Astrocyte (in vitro differentiated cells and primary cell): ENCODE measurements at regions not wholly inside any gene's neighbourhood (a gene's known extent, or its start where the extent isn't known, plus 50 kb on each side); places are given as distances from the start of the nearest gene placed in this dataset.

Experiments
- DNase-seq: peaks from one replicate; pipeline ENCODE4 v3.0.0-alpha.2; 2010; ENCODE audit warnings: low read depth
- FAIRE-seq: peaks from 2 replicates; lab custom pipeline; 2011; peaks lifted over from hg19 to GRCh38; lab: Jason Lieb, UNC
- H2AFZ ChIP-seq: 2 replicates; pipeline ENCODE4 v1.6.0; 2012; ENCODE audit warnings: low read depth, low read length, inconsistent platforms
- H3K27ac ChIP-seq: 2 replicates; pipeline ENCODE4 v1.5.1; 2011; ENCODE audit warnings: low read depth, low read length, inconsistent platforms
- H3K27me3 ChIP-seq: 2 replicates; pipeline ENCODE4 v1.6.0; 2011; ENCODE audit warnings: low read length, inconsistent platforms; ENCODE audit not compliant: insufficient read depth
- H3K36me3 ChIP-seq: 2 replicates; pipeline ENCODE4 v1.5.1; 2011; ENCODE audit warnings: low read length, inconsistent platforms; ENCODE audit not compliant: insufficient read depth
- H3K4me1 ChIP-seq: 2 replicates; pipeline ENCODE4 v1.5.1; 2011; ENCODE audit warnings: low read length, inconsistent platforms; ENCODE audit not compliant: insufficient read depth
- H3K4me2 ChIP-seq: 2 replicates; pipeline ENCODE4 v1.6.0; 2012; ENCODE audit warnings: low read length, inconsistent platforms
- H3K4me3 ChIP-seq: 2 replicates; pipeline ENCODE4 v1.5.1; 2011; ENCODE audit warnings: low read depth, mild to moderate bottlenecking, low read length, inconsistent platforms; ENCODE audit not compliant: insufficient read depth
- H3K79me2 ChIP-seq: 2 replicates; pipeline ENCODE4 v1.6.0; 2012; ENCODE audit warnings: mild to moderate bottlenecking, low read length, inconsistent platforms; ENCODE audit not compliant: insufficient read depth
- H3K9ac ChIP-seq: 2 replicates; pipeline ENCODE4 v1.6.0; 2012; ENCODE audit warnings: mild to moderate bottlenecking, low read length, inconsistent platforms
- H3K9me3 ChIP-seq: 2 replicates; pipeline ENCODE4 v1.5.1; 2012; ENCODE audit warnings: low read depth, mild to moderate bottlenecking, low read length, inconsistent platforms; ENCODE audit not compliant: insufficient read depth
- H4K20me1 ChIP-seq: 2 replicates; pipeline ENCODE4 v1.6.0; 2012; ENCODE audit warnings: low read length, inconsistent platforms; ENCODE audit not compliant: insufficient read depth
- H3K27ac Mint-ChIP-seq: one replicate; pipeline ENCODE4 v1.8.0; 2021; ENCODE audit warnings: mild to moderate bottlenecking, mixed read lengths; ENCODE audit not compliant: unreplicated experiment
- H3K27me3 Mint-ChIP-seq: one replicate; pipeline ENCODE4 v1.8.0; 2021; ENCODE audit warnings: low read depth, mixed read lengths; ENCODE audit not compliant: unreplicated experiment
- H3K36me3 Mint-ChIP-seq: one replicate; pipeline ENCODE4 v1.8.0; 2021; ENCODE audit warnings: low read depth, mixed read lengths; ENCODE audit not compliant: unreplicated experiment
- H3K4me1 Mint-ChIP-seq: one replicate; pipeline ENCODE4 v1.8.0; 2021; ENCODE audit warnings: low read depth, mixed read lengths; ENCODE audit not compliant: unreplicated experiment
- H3K4me3 Mint-ChIP-seq: one replicate; pipeline ENCODE4 v1.8.0; 2021; ENCODE audit warnings: mild to moderate bottlenecking, moderate library complexity, mixed read lengths; ENCODE audit not compliant: unreplicated experiment
- H3K9me3 Mint-ChIP-seq: one replicate; pipeline ENCODE4 v1.8.0; 2021; ENCODE audit warnings: mild to moderate bottlenecking, mixed read lengths; ENCODE audit not compliant: unreplicated experiment
- CTCF ChIP-seq: IDR thresholded peaks from 2 replicates; pipeline ENCODE4 v1.5.1; 2011; ENCODE audit warnings: low read depth, mild to moderate bottlenecking, inconsistent platforms, low read length, moderate library complexity; ENCODE audit not compliant: insufficient read depth
- EZH2 ChIP-seq: IDR thresholded peaks from 2 replicates; pipeline ENCODE4 v1.6.1; 2012; ENCODE audit warnings: mild to moderate bottlenecking, low read length, inconsistent platforms; ENCODE audit not compliant: insufficient read depth

- DNase-seq: peak; percentile 80
- Histone ChIP-seq H3K27me3 (no peaks in the 10 kb centered on the region), H3K79me2 (no peaks in the 10 kb centered on the region), H4K20me1 (no peaks in the 10 kb centered on the region), H3K4me2 (no peak overlapping the region), H3K27ac (no peak overlapping the region), H3K9ac (no peak overlapping the region), H3K36me3 (no peaks in the 10 kb centered on the region), H2AFZ (no peak overlapping the region), H3K4me3 (no peak overlapping the region), H3K9me3 (no peaks in the 10 kb centered on the region), H3K4me1 (peaks cover 7% of the 10 kb centered on the region)
- no peak for FAIRE-seq
- no peak overlapping the region for H3K4me3 Mint-ChIP-seq
- H3K4me1 Mint-ChIP-seq: peaks cover 8% of the 10 kb centered on the region
- no peaks in the 10 kb centered on the region for H3K36me3 Mint-ChIP-seq
- no peaks in the 10 kb centered on the region for H3K9me3 Mint-ChIP-seq
- TF ChIP-seq CTCF (no peak), EZH2 (no peak)
- H3K27ac Mint-ChIP-seq: no peak overlapping the region
- no peaks in the 10 kb centered on the region for H3K27me3 Mint-ChIP-seq
Observed at GRCh38 chr7:84331616-84332015, 137.0 kb upstream of the SEMA3A start.

- Histone ChIP-seq H3K36me3 (no peaks in the 10 kb centered on the region), H2AFZ (no peak overlapping the region), H3K4me2 (no peak overlapping the region), H4K20me1 (no peaks in the 10 kb centered on the region), H3K27ac (no peak overlapping the region), H3K9me3 (no peaks in the 10 kb centered on the region), H3K27me3 (no peaks in the 10 kb centered on the region), H3K79me2 (no peaks in the 10 kb centered on the region), H3K4me1 (no peaks in the 10 kb centered on the region), H3K4me3 (no peak overlapping the region), H3K9ac (no peak overlapping the region)
- Mint-ChIP-seq H3K36me3 (no peaks in the 10 kb centered on the region), H3K4me3 (no peak overlapping the region), H3K9me3 (no peaks in the 10 kb centered on the region), H3K4me1 (no peaks in the 10 kb centered on the region), H3K27me3 (no peaks in the 10 kb centered on the region), H3K27ac (no peak overlapping the region)
- FAIRE-seq (no peak), DNase-seq (no peak)
- TF ChIP-seq EZH2 (no peak), CTCF (no peak)
Observed at GRCh38 chr7:84328571-84328970, 134.0 kb upstream of the SEMA3A start.

- no peak overlapping the region for H3K4me3 ChIP-seq
- H3K27ac ChIP-seq: no peak overlapping the region
- H3K4me1 Mint-ChIP-seq: no peaks in the 10 kb centered on the region
- FAIRE-seq: no peak
- H4K20me1 ChIP-seq: no peaks in the 10 kb centered on the region
- no peaks in the 10 kb centered on the region for H3K9me3 ChIP-seq
- no peaks in the 10 kb centered on the region for H3K27me3 Mint-ChIP-seq
- DNase-seq: no peak
- H3K27me3 ChIP-seq: no peaks in the 10 kb centered on the region
- H3K9me3 Mint-ChIP-seq: no peaks in the 10 kb centered on the region
- H3K9ac ChIP-seq: no peak overlapping the region
- H3K4me3 Mint-ChIP-seq: no peak overlapping the region
- no peaks in the 10 kb centered on the region for H3K4me1 ChIP-seq
- H3K4me2 ChIP-seq: no peak overlapping the region
- no peak overlapping the region for H3K27ac Mint-ChIP-seq
- H3K36me3 Mint-ChIP-seq: no peaks in the 10 kb centered on the region
- H2AFZ ChIP-seq: no peak overlapping the region
- no peaks in the 10 kb centered on the region for H3K36me3 ChIP-seq
- H3K79me2 ChIP-seq: no peaks in the 10 kb centered on the region
- no peak for TF ChIP-seq EZH2
- no peak for TF ChIP-seq CTCF
Observed at GRCh38 chr7:84324136-84324630, 129.6 kb upstream of the SEMA3A start.
